HG02623 (cell line): ENCODE measurements at regions not wholly inside any gene's neighbourhood (a gene's known extent, or its start where the extent isn't known, plus 50 kb on each side); places are given as distances from the start of the nearest gene placed in this dataset.
"Not testable (repeated sequence)": the region's sequence is repeated elsewhere in the genome, so short reads cannot be mapped to it uniquely, and the experiment has no call there.

ENCODE experiments used
- ATAC-seq: cut with Tn5 transposase; IDR thresholded peaks from one replicate; pipeline ENCODE4 v1.9.1; 2021; ENCODE audit warnings: moderate library complexity; ENCODE audit not compliant: unreplicated experiment

- ATAC-seq = no peak
Measured at GRCh38 chr3:81998139-81998755, 236.8 kb upstream of the GBE1 start.

GRCh38 chr3:81997390-81997789, 235.9 kb upstream of the GBE1 start:
- no peak for ATAC-seq

GRCh38 chr3:81995329-81995728, 233.9 kb upstream of the GBE1 start:
- no peak for ATAC-seq

DNA sequence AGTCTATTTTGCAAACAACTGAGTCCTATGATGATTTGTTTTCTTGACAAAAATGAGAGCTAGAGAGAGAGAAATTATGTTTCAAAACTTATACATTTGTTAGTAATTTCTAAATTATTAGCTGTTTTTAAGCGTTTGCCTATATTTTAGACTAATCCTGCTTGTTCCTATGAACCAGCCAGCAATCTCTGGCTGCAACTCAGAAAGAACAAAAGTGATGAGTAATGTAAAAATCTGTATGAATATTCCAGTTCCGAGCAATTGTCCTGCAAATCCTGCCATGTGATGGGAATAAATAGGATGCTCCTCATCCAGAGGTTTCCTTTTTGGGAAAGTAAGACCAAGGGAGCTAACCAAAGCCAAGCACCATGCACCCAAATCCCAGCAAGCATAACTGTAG, 228.3 kb upstream of the GBE1 start:
- no peak for ATAC-seq

- no peak for ATAC-seq
Measured at GRCh38 chr3:81989274-81989673, 227.8 kb upstream of the GBE1 start.

DNA sequence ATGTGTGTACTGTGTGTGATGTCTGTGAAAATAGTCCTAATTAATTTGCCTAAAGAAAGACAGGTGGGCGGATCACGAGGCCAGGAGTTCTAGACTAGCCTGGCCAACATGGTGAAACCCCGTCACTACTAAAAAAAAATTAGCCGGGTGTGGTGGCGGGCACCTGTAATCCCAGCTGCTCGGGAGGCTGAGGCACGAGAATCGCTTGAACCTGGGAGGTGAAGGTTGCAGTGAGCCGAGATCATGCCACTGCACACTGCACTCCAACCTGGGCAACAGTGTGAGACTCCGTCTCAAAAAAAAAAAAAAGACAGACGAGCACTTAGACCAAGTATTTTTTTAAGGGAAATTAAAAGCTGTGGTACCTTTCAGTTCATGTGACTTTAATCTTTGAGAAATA, 226.0 kb upstream of the GBE1 start:
- ATAC-seq = not testable (repeated sequence)

DNA sequence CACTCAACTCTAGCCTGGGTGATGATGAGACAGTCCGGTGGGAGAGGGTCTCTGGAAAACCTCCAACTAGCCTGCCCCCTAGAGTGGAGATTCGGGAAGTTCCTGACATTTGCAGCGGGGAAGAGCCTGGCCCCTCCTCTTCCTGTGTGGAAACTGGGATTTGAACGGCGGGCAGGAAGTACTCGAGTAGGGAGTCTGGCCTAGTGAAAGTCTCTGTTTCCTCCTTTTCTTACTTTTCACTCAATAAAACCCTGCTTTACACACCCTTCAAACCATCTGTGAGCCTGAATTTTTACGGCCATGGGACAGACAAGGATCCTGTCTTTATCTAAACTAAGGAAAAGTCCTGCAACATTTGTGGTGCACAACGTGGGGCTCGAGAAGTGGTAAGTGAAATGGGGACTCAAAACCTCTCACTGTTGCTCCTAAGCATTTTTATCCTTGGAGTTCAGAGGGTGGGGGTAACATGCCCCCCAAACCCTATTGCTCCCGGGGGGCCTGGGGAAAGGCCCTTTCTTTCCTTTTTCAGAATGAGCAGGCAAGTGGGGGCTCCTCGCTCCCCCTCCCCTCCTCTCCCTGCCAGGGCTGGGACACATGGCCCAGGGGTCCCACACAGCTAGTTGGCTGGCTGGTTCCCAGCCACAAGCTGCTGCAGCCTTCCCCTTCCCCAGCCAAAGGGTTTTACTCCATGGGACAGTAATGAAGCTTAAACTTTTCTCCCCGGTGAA, 224.7 kb upstream of the GBE1 start:
- no peak for ATAC-seq

DNA sequence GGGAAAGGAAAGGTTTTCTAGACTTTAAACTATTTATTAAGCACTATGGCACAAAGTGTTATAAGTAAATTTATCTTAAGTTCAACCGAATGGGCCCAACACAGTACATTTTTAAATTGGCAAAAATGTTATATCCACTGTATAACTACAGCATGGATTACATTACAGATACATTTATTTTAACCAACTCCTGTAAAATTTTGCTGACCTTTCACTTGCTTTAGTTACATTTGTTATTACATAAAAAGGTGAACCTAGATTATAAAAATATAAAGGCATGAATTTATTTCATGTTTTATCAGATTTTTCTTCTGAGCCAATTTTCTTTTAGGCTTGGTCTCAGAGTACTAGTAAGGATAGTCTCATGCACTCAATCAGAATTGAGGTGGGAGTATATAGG, 221.9 kb upstream of the GBE1 start:
- no peak for ATAC-seq

GRCh38 chr3:81980596-81981494, 219.4 kb upstream of the GBE1 start:
- no peak for ATAC-seq

DNA sequence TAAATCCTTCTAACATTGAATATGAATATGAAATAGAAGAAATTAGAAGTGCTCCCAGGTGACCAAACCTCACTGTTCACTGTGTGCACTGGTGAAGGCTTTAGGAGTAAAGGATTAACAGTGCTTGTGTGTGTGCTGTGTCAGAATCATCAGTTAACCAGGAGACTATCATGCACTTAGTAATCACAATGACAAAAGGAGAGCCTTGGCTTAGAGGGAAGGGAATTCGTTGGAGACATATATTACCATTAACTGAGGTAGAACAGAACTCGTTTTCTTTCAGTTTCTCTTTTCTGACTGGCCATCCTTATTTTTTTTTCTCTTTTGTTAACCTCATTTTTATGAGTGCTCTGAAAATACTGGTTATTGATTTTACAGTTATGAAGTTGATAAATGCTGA, 213.3 kb upstream of the GBE1 start:
- no peak for ATAC-seq

GRCh38 chr3:81968658-81969057, 207.2 kb upstream of the GBE1 start:
- ATAC-seq = no peak

GRCh38 chr3:81967393-81967792, 205.9 kb upstream of the GBE1 start:
- ATAC-seq = no peak

DNA sequence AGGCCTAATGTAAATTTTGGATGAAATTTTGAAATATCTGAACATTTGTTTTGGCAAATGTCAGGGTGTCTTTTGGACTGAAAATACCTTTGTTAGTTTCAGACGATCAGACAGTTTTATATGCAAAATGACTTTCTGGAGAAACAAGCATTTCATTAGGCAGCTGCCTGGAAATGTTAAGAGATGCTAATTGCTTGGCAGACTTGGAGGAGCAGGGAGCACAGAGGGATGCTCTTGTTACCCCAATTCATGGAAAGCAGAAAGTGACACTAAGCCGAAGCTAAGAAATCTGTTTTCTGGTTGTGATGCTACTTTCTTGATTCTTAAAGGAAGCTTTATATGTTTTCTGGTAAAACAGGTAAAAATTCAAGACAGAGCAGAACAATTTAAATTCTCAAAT, 204.3 kb upstream of the GBE1 start:
- ATAC-seq = no peak

DNA sequence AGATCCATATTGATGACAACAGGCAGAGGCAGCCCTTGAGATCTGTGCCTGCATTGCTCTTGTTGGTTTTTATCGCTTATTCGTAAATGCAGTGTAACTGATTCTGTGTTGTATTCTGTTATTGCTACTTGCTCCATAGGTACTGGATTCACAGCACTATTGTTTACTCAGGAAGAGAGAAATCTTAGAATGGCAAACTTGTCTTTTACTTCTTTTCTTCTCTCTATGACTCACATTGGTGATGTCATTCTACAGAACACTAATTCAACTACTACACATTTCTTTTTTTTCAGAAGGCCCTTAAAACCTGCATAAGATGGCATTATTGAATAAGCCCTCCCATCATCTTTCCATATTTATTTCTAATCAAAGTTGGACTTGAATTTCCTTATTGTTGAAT, 201.0 kb upstream of the GBE1 start:
- no peak for ATAC-seq

DNA sequence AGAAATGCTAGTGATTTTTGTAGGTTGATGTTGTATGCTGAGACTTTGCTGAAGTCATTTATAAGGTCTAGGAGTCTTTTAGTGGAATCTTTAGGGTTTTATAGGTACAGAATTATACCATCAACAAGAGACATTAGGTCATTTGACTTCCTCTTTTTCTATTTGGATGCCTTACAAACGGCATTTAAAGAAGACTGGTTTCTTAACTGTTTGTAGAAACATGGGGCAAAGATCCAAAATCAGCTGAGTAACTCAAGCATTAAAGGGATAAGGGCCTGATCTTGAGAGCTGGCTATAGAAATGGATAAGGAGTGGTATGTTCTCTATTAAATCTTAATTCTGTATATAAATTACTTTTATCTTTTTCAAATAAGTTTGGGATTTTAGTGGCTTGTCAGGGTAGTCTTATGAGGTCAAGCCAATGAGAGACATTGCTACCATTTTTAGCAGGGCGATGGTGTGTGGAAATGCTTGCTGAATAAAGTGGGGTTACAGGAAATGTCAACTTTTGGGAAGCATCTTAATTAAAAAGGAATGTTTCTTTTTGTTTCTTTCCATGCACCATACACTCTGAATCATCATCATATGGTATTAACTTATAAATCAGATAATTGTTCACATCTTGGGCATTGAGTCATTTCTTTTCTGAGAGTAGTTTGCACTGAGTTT, 197.7 kb upstream of the GBE1 start:
- no peak for ATAC-seq

- no peak for ATAC-seq
Measured at GRCh38 chr3:81955878-81956277, 194.4 kb upstream of the GBE1 start.

GRCh38 chr3:81953111-81953510, 191.7 kb upstream of the GBE1 start:
- no peak for ATAC-seq

- ATAC-seq = no peak
Measured at GRCh38 chr3:81952141-81952540, 190.7 kb upstream of the GBE1 start.

DNA sequence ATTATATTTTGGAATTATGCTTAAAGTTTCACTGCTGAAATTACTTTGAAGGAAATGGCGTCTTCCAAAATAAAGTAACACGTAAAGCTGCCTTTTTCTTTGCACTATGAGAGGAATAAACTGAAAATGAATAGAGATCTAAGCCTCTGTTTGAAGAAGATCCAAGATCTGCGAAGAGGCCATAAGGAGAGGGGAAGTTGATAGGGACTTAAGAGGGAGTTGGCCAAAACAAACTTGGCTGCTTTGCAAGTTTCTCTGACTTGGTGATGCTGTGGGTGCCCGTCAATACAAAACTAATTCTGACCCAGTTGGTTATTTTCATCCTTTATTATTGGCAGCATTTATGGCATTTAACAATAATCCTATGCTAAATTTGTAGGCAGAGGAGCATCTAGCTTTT, 190.2 kb upstream of the GBE1 start:
- ATAC-seq = no peak

DNA sequence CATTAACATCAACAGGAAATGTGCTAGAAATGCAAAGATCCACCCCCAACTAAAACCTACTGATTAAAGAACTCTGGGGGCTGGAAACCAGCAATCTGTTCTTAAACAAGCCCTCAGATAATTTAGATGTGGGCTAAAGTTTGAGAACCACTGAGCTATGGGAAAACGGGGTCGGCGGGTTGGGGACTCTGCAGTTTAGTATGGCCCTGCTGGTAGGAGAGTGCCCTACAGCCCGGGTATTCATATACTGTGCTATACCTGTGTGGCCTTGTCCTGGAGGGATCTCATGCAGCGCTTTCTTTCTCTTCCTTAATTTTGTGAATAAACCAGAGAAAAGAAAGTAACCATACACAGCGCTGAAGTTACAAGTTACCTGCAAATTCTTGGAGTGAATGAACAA, 189.7 kb upstream of the GBE1 start:
- no peak for ATAC-seq

DNA sequence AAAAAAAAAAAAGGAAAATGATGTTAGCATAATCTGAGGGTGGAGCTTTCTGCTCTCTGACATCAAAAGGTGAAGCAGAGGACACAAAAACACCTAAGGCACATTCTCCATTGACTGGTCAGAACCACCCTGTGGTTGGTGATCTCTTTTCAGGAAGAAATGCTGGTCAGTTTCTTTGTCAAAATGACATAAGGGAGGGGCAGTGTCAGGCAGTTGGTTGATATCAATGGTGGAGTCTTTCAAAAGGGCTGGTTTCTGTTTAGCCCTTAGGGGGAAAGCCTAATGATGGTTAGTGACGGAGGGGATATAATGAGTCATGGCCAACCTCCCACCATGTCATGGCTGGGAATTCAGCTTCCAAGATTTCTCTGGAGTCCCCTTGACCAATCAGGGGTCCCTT, 185.9 kb upstream of the GBE1 start:
- no peak for ATAC-seq
